OCI-LY3 (cell line): ENCODE measurements at regions not wholly inside any gene's neighbourhood (a gene's known extent, or its start where the extent isn't known, plus 50 kb on each side); places are given as distances from the start of the nearest gene placed in this dataset.
"Not testable (repeated sequence)": the region's sequence is repeated elsewhere in the genome, so short reads cannot be mapped to it uniquely, and the experiment has no call there.

Source experiments
- H2AFZ ChIP-seq: fragments of 200-600, 300-600 bp; shearing (Covaris generic); 2 replicates; pipeline ENCODE4 v1.6.0; 2014; ENCODE audit warnings: antibody characterized with exemption, low read depth, low read length
- H3K27ac ChIP-seq: fragments of 200-600, 300-600 bp; sonication (generic); 2 replicates; pipeline ENCODE4 v1.5.1; 2014; ENCODE audit warnings: mild to moderate bottlenecking, low read length, moderate library complexity, mixed read lengths
- H3K27me3 ChIP-seq: fragments of 200-600, 300-600 bp; sonication (generic); 2 replicates; pipeline ENCODE4 v1.6.1; 2014; ENCODE audit warnings: low read depth, low read length, mixed read lengths
- H3K36me3 ChIP-seq: fragments of 200-600, 300-600 bp; sonication (generic); replicated peaks from 2 replicates; pipeline ENCODE3; 2014; ENCODE audit warnings: low read depth, low read length, mixed read lengths
- H3K4me1 ChIP-seq: fragments of 300-600, 200-600 bp; sonication (generic); 2 replicates; pipeline ENCODE4 v1.6.1; 2014; ENCODE audit warnings: low read length, mixed read lengths
- H3K4me2 ChIP-seq: fragments of 200-600, 300-600 bp; sonication (generic); 2 replicates; pipeline ENCODE4 v1.6.1; 2014; ENCODE audit warnings: low read length, mixed read lengths
- H3K4me3 ChIP-seq: fragments of 300-600, 200-600 bp; sonication (generic); 2 replicates; pipeline ENCODE4 v1.5.1; 2014; ENCODE audit warnings: antibody characterized with exemption, mild to moderate bottlenecking, low read length, moderate library complexity
- H3K79me2 ChIP-seq: fragments of 300-600, 200-600 bp; shearing (Covaris generic); 2 replicates; pipeline ENCODE4 v1.6.1; 2014; ENCODE audit warnings: mild to moderate bottlenecking, low read length, mixed read lengths
- H3K9ac ChIP-seq: fragments of 300-600, 200-600 bp; shearing (Covaris generic); 2 replicates; pipeline ENCODE4 v1.6.0; 2014; ENCODE audit warnings: mild to moderate bottlenecking, low read length, moderate library complexity
- H3K9me3 ChIP-seq: fragments of 200-600, 300-600 bp; shearing (Covaris generic); 2 replicates; pipeline ENCODE4 v1.6.1; 2014; ENCODE audit warnings: low read length, mixed read lengths; ENCODE audit not compliant: insufficient read depth
- H4K20me1 ChIP-seq: fragments of 200-600, 300-600 bp; sonication (generic); 2 replicates; pipeline ENCODE4 v1.6.1; 2016; ENCODE audit warnings: low read length, mixed read lengths; ENCODE audit not compliant: insufficient read depth
- EZH2phosphoT487 ChIP-seq: fragments of 200-600 bp; shearing (Covaris generic); IDR thresholded peaks from 2 replicates; pipeline ENCODE4 v1.6.1; 2018; ENCODE audit warnings: antibody characterized with exemption, mixed run types, low read depth
- TF ChIP-seq, protein P1 (sequence below): fragments of 200-600, 300-600 bp; sonication (generic); IDR thresholded peaks from 2 replicates; pipeline ENCODE4 v1.5.1; 2014; ENCODE audit warnings: antibody characterized with exemption, low read length, low read depth

DNA sequence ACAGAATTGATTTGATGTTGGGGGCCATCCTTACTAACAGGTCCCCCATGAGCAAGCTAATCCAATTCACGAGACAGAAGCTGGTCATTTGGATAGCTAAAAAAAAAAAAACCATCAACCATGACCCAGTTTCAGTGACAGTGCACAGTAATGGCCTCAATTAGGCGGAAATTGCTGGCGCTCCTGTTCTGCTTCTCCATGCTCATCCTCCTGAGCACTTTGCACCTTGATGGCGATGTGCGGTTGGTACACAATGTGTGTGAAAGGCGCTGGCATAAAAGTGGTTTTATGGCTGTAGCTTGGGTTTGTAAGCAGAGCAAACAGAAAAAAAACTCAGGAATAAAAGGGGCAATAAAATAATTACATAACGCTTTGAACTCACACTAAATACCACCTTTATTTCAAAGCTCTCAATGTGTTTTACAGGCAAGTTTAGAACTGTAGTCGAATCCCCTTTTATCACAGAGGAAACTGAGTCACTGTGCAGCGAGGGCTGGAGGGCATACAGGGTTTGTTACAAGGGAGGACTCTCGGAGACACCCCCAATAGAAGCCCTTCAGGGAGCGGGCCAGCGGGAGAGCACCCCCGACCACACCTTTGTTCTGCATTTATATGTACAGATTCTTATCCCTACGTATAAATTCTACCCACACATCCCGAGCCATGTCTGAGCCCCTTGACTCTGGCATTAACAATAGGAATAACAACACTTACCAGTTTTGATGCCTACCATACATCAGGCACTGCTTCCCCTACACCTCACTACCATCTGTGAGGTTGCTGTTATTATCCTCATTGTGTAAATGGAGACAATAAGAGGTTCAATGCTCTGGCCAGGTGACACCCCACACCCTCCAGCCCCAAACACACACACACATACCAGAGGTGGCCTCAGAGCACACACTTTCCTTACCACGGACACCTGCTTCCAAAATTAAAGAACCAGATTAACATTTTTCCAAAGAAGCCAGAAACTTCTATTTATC lies 213.5 kb upstream of the IRF2BP2 start:
- H3K9me3 ChIP-seq: no peaks in the 10 kb centered on the region
- H3K4me1 ChIP-seq: no peaks in the 10 kb centered on the region
- no peaks in the 10 kb centered on the region for H3K79me2 ChIP-seq
- TF ChIP-seq, protein P1, sequence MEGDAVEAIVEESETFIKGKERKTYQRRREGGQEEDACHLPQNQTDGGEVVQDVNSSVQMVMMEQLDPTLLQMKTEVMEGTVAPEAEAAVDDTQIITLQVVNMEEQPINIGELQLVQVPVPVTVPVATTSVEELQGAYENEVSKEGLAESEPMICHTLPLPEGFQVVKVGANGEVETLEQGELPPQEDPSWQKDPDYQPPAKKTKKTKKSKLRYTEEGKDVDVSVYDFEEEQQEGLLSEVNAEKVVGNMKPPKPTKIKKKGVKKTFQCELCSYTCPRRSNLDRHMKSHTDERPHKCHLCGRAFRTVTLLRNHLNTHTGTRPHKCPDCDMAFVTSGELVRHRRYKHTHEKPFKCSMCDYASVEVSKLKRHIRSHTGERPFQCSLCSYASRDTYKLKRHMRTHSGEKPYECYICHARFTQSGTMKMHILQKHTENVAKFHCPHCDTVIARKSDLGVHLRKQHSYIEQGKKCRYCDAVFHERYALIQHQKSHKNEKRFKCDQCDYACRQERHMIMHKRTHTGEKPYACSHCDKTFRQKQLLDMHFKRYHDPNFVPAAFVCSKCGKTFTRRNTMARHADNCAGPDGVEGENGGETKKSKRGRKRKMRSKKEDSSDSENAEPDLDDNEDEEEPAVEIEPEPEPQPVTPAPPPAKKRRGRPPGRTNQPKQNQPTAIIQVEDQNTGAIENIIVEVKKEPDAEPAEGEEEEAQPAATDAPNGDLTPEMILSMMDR: no peak
- no peak for TF ChIP-seq EZH2phosphoT487
- no peak overlapping the region for H3K4me2 ChIP-seq
- H4K20me1 ChIP-seq: no peaks in the 10 kb centered on the region
- H3K27me3 ChIP-seq: peaks cover 40% of the 10 kb centered on the region
- no peak overlapping the region for H3K4me3 ChIP-seq
- no peak overlapping the region for H3K27ac ChIP-seq
- no peaks in the 10 kb centered on the region for H3K36me3 ChIP-seq
- H2AFZ ChIP-seq: no peak overlapping the region
- H3K9ac ChIP-seq: no peak overlapping the region

DNA sequence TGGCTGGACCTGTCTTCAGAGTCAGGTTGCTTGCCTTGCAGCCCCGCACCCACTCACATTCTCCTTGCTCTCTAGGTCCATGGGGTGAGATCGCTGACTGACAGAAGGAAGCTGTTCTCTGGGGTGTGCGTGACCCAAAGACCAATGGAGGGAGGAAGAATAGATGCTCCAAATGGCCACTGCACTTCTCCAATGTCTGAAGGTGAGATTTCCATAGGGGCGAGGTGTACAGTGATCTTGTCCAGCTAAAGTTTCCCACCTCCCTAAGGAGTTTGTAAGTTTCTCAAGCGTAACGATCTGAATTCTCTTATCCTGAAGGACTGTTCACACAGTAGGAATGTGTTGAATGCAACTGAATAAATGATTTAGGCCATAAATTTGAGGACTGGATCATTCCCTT lies 211.9 kb upstream of the IRF2BP2 start:
- TF ChIP-seq, protein P1: no peak
- no peak for TF ChIP-seq EZH2phosphoT487

DNA sequence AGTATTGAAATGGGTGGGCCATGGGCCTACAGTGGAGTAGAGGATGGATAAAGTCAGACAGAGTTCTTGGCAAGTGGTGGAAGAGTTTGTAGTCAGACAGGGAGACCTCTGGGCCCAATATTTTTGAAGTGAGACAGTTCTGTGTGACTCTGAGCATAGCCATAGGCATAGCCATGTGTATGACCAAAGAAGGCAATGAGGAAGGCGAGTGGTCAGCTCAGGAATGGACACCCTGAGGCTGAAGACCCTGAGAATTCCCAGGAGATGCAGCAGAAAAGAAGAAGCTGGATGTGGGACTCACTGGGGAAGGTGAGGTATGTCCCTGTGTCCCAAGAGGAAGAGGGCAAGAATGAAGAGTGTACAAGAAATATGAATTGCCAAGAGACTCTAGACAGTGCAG lies 210.6 kb upstream of the IRF2BP2 start:
- H3K27ac ChIP-seq: no peak overlapping the region

More for the DNA sequence above, 211.9 kb upstream of the IRF2BP2 start:
- H3K36me3 ChIP-seq: no peaks in the 10 kb centered on the region
- H3K9ac ChIP-seq: no peak overlapping the region
- H2AFZ ChIP-seq: no peak overlapping the region
- H3K4me2 ChIP-seq: no peak overlapping the region
- H3K27me3 ChIP-seq: peaks cover 24% of the 10 kb centered on the region
- H3K27ac ChIP-seq: no peak overlapping the region
- H3K79me2 ChIP-seq: no peaks in the 10 kb centered on the region
- H3K9me3 ChIP-seq: no peaks in the 10 kb centered on the region
- no peak overlapping the region for H3K4me3 ChIP-seq
- H4K20me1 ChIP-seq: no peaks in the 10 kb centered on the region
- no peaks in the 10 kb centered on the region for H3K4me1 ChIP-seq

DNA sequence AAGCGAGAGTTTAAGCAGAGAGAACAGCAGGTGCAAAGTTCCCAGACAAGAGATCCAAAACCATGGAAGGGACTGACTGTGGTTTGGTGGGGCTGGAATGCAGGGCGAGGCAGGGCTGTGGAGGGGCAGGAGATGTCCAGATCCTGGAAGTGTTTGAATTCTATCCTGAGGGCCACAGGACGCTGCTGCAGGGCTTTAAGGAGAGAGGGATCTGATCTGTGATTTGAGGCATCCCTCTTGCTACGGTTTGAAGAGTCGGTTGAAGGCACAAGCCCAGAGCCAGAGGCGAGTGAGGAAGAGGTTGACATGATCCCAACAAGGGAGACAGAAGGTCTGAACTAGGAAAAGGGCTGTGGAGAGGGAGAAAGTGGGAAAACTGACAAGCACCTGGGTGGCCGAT lies 209.9 kb upstream of the IRF2BP2 start:
- H3K27me3 ChIP-seq, H3K4me3 ChIP-seq, H3K9ac ChIP-seq, H3K79me2 ChIP-seq, H4K20me1 ChIP-seq, H3K27ac ChIP-seq, H3K4me1 ChIP-seq, H3K4me2 ChIP-seq, H3K36me3 ChIP-seq, H2AFZ ChIP-seq, H3K9me3 ChIP-seq: not testable (repeated sequence)

More for the DNA sequence above, 210.6 kb upstream of the IRF2BP2 start:
- Histone ChIP-seq H3K9ac (no peak overlapping the region), H3K4me1 (no peaks in the 10 kb centered on the region), H3K4me3 (no peak overlapping the region), H3K9me3 (no peaks in the 10 kb centered on the region), H3K36me3 (no peaks in the 10 kb centered on the region), H3K79me2 (no peaks in the 10 kb centered on the region), H3K4me2 (no peak overlapping the region), H4K20me1 (no peaks in the 10 kb centered on the region), H3K27me3 (peaks cover 11% of the 10 kb centered on the region), H2AFZ (no peak overlapping the region)
- no peak for TF ChIP-seq EZH2phosphoT487
- TF ChIP-seq, protein P1: no peak

DNA sequence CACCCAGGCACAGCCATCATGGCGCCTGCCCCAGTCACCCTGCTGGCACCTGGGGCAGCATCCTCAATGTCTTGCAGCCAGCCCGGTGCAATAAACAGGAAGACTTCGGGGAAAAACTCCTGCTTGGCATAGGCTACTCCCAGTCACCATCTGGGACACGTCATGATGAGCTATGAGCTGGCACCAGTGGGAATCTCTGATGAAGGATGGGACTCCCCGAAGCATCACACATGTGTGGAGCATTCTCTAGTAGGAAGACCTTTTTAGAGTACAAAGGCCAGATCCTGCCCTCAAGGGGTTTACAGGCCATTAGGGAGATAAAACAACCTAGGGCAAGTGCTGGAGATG lies 208.0 kb upstream of the IRF2BP2 start:
- H3K27ac ChIP-seq, H3K79me2 ChIP-seq, H3K27me3 ChIP-seq, H3K9me3 ChIP-seq, H3K9ac ChIP-seq, H4K20me1 ChIP-seq, H3K4me2 ChIP-seq, H3K4me1 ChIP-seq, H3K36me3 ChIP-seq, H3K4me3 ChIP-seq, H2AFZ ChIP-seq: not testable (repeated sequence)

DNA sequence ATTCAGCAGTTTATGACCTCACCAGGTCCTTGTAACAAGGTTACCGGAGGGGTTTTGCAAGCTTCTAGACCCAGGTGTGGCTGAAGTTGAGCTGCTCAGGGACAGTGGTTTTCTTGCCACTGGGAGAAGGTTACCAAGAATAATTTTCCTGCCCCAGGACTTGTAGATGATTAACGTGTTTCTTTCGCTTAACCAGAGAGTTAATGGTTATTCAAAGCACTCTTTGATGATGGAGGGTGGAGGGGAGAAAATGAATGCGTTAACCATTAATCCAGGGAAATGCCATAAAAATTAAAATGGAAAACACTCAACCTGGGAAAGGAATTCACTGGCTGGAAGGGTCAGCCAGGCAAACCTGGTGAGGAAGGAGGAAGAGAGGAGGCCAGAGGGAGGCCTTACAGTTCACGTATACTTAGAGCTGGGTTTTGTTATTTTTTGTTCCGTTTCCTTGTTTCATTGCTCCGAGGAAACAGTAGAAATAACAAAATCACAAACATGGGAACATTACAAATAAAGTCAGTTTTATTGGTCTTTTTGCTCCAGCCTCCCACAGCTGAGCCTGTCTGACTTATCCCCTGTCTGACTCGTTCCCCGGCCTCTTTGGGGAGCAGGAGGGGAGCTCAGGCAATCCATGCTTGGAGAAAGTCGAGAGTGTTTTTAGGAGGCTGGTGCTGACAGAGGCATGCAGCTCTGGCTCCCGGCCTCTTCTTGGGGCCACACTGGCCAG lies 207.5 kb upstream of the IRF2BP2 start:
- not testable (repeated sequence) for H3K4me1 ChIP-seq, H3K36me3 ChIP-seq, H3K27me3 ChIP-seq, H3K27ac ChIP-seq, H3K4me2 ChIP-seq, H3K4me3 ChIP-seq, H3K9me3 ChIP-seq, H3K79me2 ChIP-seq, H3K9ac ChIP-seq, H4K20me1 ChIP-seq, H2AFZ ChIP-seq

DNA sequence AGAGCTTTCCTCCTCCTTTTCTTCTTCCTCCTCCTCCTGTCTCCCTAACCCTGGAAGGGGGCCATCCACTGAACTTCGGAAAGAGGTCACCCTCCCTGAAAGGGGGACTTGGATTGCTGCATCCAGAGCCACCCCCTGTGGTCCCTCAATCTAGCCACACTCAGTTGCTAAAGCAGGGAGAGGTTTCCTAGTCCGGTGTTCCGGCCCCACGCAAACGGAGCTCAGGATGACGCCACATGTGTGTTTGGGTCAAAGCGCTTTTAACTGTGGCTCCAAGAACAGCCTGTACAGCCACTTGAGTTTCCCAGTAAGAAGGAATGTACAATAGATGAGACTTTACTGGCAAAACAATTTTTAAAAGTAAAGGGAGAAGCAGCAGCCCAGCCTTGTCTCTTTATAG lies 206.9 kb upstream of the IRF2BP2 start:
- H2AFZ ChIP-seq, H3K27ac ChIP-seq, H3K4me3 ChIP-seq, H3K27me3 ChIP-seq, H3K4me1 ChIP-seq, H3K79me2 ChIP-seq, H4K20me1 ChIP-seq, H3K36me3 ChIP-seq, H3K4me2 ChIP-seq, H3K9ac ChIP-seq, H3K9me3 ChIP-seq: not testable (repeated sequence)
